HEK293 (cell line): ENCODE measurements at regions not wholly inside any gene's neighbourhood (a gene's known extent, or its start where the extent isn't known, plus 50 kb on each side); places are given as distances from the start of the nearest gene placed in this dataset.
A peak's percentile ranks its signal among the peaks of the same experiment; 100 is the strongest.

Source experiments
- CTCF ChIA-PET: fragments of 350-600 bp; formaldehyde crosslinking; extraction: SDS; loops from one replicate; lab custom pipeline; 2021; ENCODE audit warnings: antibody characterized with exemption; lab: Yijun Ruan, JAX
- POLR2A ChIA-PET: fragments of 300-600 bp; formaldehyde crosslinking; extraction: SDS; loops from one replicate; lab custom pipeline; 2020; ENCODE audit warnings: antibody characterized with exemption, inconsistent platforms; lab: Yijun Ruan, JAX
- H3K27ac ChIP-seq: fragments of 200-500 bp; sonication (Bioruptor generic); 2 replicates; pipeline ENCODE4 v1.5.1; 2014; ENCODE audit warnings: low read depth, low read length, control low read depth, inconsistent platforms; ENCODE audit errors: extremely low read depth
- H3K36me3 ChIP-seq, 2 experiments: fragments of 200-500 bp in 1 of 2; sonication (Bioruptor generic) in 1 of 2; 1 replicate in 1 of 2; 2 replicates in 1 of 2; pipeline ENCODE4 v1.5.1; 2014 to 2017; ENCODE audit warnings: inconsistent platforms in 2 of 2, low read length in 2 of 2; ENCODE audit not compliant: control insufficient read depth in 2 of 2, insufficient read depth in 1 of 2
- H3K4me1 ChIP-seq: fragments of 200-500 bp; sonication (Bioruptor generic); 2 replicates; pipeline ENCODE4 v1.5.1; 2014; ENCODE audit warnings: mild to moderate bottlenecking, low read length, inconsistent platforms; ENCODE audit not compliant: control insufficient read depth, insufficient read depth
- H3K4me3 ChIP-seq: 2 replicates; pipeline ENCODE4 v1.5.1; 2011; ENCODE audit warnings: low read depth, mild to moderate bottlenecking, control low read depth, low read length, moderate library complexity
- H3K9me3 ChIP-seq: fragments of 200-500 bp; sonication (Bioruptor generic); 2 replicates; pipeline ENCODE4 v1.5.1; 2014; ENCODE audit warnings: low read depth, low read length, inconsistent platforms; ENCODE audit not compliant: control insufficient read depth, insufficient read depth
- ATF2 ChIP-seq: fragments of 450-650 bp; formaldehyde crosslinking; IDR thresholded peaks from 2 replicates; pipeline ENCODE4 v1.5.1; 2016; ENCODE audit warnings: missing biosample characterization, missing genetic modification characterization, low read depth
- IKZF3 ChIP-seq: fragments of 450-650 bp; IDR thresholded peaks from 2 replicates; pipeline ENCODE4 v1.5.0; 2018; ENCODE audit warnings: missing biosample characterization, mild to moderate bottlenecking, missing genetic modification characterization, moderate library complexity
- KLF8 ChIP-seq: fragments of 450-650 bp; formaldehyde crosslinking; IDR thresholded peaks from 2 replicates; pipeline ENCODE4 v1.5.1; 2016; ENCODE audit warnings: missing biosample characterization, missing genetic modification characterization
- MEIS1 ChIP-seq: sonication (generic); formaldehyde crosslinking; IDR thresholded peaks from 2 replicates; pipeline ENCODE4 v1.8.1; 2022; ENCODE audit warnings: missing genetic modification reagents, mild to moderate bottlenecking, borderline replicate concordance
- OVOL3 ChIP-seq: fragments of 450-650 bp; formaldehyde crosslinking; IDR thresholded peaks from 2 replicates; pipeline ENCODE4 v1.5.1; 2016; ENCODE audit warnings: missing biosample characterization, missing genetic modification characterization
- PRDM10 ChIP-seq: fragments of 450-650 bp; formaldehyde crosslinking; IDR thresholded peaks from 2 replicates; pipeline ENCODE4 v1.5.1; 2016; ENCODE audit warnings: missing biosample characterization, missing genetic modification characterization
- PRDM4 ChIP-seq: fragments of 450-650 bp; formaldehyde crosslinking; IDR thresholded peaks from 2 replicates; pipeline ENCODE4 v1.5.1; 2017; ENCODE audit warnings: missing biosample characterization, missing genetic modification characterization
- RBAK ChIP-seq: fragments of 450-650 bp; formaldehyde crosslinking; IDR thresholded peaks from 2 replicates; pipeline ENCODE4 v1.5.1; 2016; ENCODE audit warnings: missing biosample characterization, missing genetic modification characterization
- REPIN1 ChIP-seq: fragments of 450-650 bp; formaldehyde crosslinking; IDR thresholded peaks from 2 replicates; pipeline ENCODE4 v1.5.1; 2017; ENCODE audit warnings: missing biosample characterization, missing genetic modification characterization, low read depth
- ZBTB21 ChIP-seq: fragments of 450-650 bp; formaldehyde crosslinking; IDR thresholded peaks from 2 replicates; pipeline ENCODE4 v1.5.1; 2017; ENCODE audit warnings: missing biosample characterization, missing genetic modification characterization
- ZNF121 ChIP-seq: fragments of 450-650 bp; formaldehyde crosslinking; IDR thresholded peaks from 2 replicates; pipeline ENCODE4 v1.5.1; 2016; ENCODE audit warnings: missing biosample characterization, missing genetic modification characterization
- ZNF223 ChIP-seq: fragments of 450-650 bp; formaldehyde crosslinking; IDR thresholded peaks from 2 replicates; pipeline ENCODE4 v1.5.1; 2016; ENCODE audit warnings: missing biosample characterization, missing genetic modification characterization
- ZNF239 ChIP-seq: fragments of 450-650 bp; formaldehyde crosslinking; IDR thresholded peaks from 2 replicates; pipeline ENCODE4 v1.5.1; 2016; ENCODE audit warnings: missing biosample characterization, missing genetic modification characterization
- ZNF311 ChIP-seq: fragments of 450-650 bp; formaldehyde crosslinking; IDR thresholded peaks from 2 replicates; pipeline ENCODE4 v1.5.1; 2017; ENCODE audit warnings: missing biosample characterization, missing genetic modification characterization, borderline replicate concordance
- ZNF324 ChIP-seq: fragments of 450-650 bp; formaldehyde crosslinking; IDR thresholded peaks from 2 replicates; pipeline ENCODE4 v1.5.1; 2016; ENCODE audit warnings: missing biosample characterization, missing genetic modification characterization
- ZNF416 ChIP-seq: fragments of 450-650 bp; formaldehyde crosslinking; IDR thresholded peaks from 2 replicates; pipeline ENCODE4 v1.5.1; 2016; ENCODE audit warnings: missing biosample characterization, missing genetic modification characterization
- ZNF48 ChIP-seq: fragments of 450-650 bp; formaldehyde crosslinking; IDR thresholded peaks from 2 replicates; pipeline ENCODE4 v1.5.1; 2016; ENCODE audit warnings: missing biosample characterization, missing genetic modification characterization
- ZNF530 ChIP-seq: fragments of 450-650 bp; formaldehyde crosslinking; IDR thresholded peaks from 2 replicates; pipeline ENCODE4 v1.5.1; 2016; ENCODE audit warnings: low read depth, missing biosample characterization, missing genetic modification characterization

GRCh38 chr10:21304608-21305007 is 220.9 kb downstream of the SKIDA1 start:
- no peaks in the 10 kb centered on the region for H3K4me1 ChIP-seq
- TF ChIP-seq ZNF121 (tag by site-specific recombination) (peak; percentile 39; the same call in 1 of the 2 replicates), MEIS1 (CRISPR knock-in tag) (no peak)
- TF ChIP-seq, all 188 proteins: peak for 1
- Histone ChIP-seq H3K36me3 (no peaks in the 10 kb centered on the region), H3K27ac (no peak overlapping the region), H3K4me3 (no peak overlapping the region), H3K9me3 (no peaks in the 10 kb centered on the region)
- CTCF ChIA-PET = interaction anchor here (0.6 kb wide), 1 partner anchor 193 kb away, joined by 4 read pairs; no protein-coding TSS in a partner anchor
- POLR2A ChIA-PET = no interaction called here

- no peaks in the 10 kb centered on the region for H3K4me1 ChIP-seq
- ChIA-PET POLR2A (no interaction called here), CTCF (interaction anchor here (0.6 kb wide), 1 partner anchor 193 kb away, joined by 4 read pairs; no protein-coding TSS in a partner anchor)
- H3K4me3 ChIP-seq = no peak overlapping the region
- no peak overlapping the region for H3K27ac ChIP-seq
- H3K36me3 ChIP-seq = no peaks in the 10 kb centered on the region
- no peaks in the 10 kb centered on the region for H3K9me3 ChIP-seq
- peak; percentile 86 for TF ChIP-seq PRDM4 (tag by site-specific recombination)
- no peak for TF ChIP-seq RBAK (tag by site-specific recombination)
These were observed 221.3 kb downstream of the SKIDA1 start for GRCh38 chr10:21304198-21304597.

GRCh38 chr10:21300551-21300950 is 224.9 kb downstream of the SKIDA1 start:
- no peak for TF ChIP-seq ATF2 (tag by site-specific recombination)
- TF ChIP-seq ZNF223 (tag by site-specific recombination) = no peak
- TF ChIP-seq ZNF239 = no peak
- no peak for TF ChIP-seq IKZF3 (tag by site-specific recombination)
- no peak for TF ChIP-seq ZNF324 (tag by site-specific recombination)
- TF ChIP-seq ZNF311 (tag by site-specific recombination) = no peak
- TF ChIP-seq ZNF416 (tag by site-specific recombination) = no peak
- TF ChIP-seq ZBTB21 (tag by site-specific recombination) = no peak
- no peak for TF ChIP-seq REPIN1 (tag by site-specific recombination)
- TF ChIP-seq OVOL3 (tag by site-specific recombination) = no peak
- TF ChIP-seq PRDM10 = no peak
- no peak for TF ChIP-seq ZNF48 (tag by site-specific recombination)
- TF ChIP-seq ZNF530 (tag by site-specific recombination) = no peak
- no peak for TF ChIP-seq KLF8 (tag by site-specific recombination)
- Histone ChIP-seq H3K4me1 (peaks cover 8% of the 10 kb centered on the region), H3K27ac (no peak overlapping the region), H3K4me3 (no peak overlapping the region), H3K9me3 (no peaks in the 10 kb centered on the region), H3K36me3 (no peaks in the 10 kb centered on the region)
- CTCF ChIA-PET = no interaction called here
- POLR2A ChIA-PET = no interaction called here
